Upper lobe of left lung (tissue), 6 donors: ENCODE measurements at regions not wholly inside any gene's neighbourhood (a gene's known extent, or its start where the extent isn't known, plus 50 kb on each side); places are given as distances from the start of the nearest gene placed in this dataset.
"Not testable (repeated sequence)": the region's sequence is repeated elsewhere in the genome, so short reads cannot be mapped to it uniquely, and the experiment has no call there.

Experiments
- ATAC-seq, 2 donors: fragments of 200-7000 bp; cut with Tn5 transposase; one replicate each; pipeline ENCODE4 v1.9.1; 2022; ENCODE audit warnings: mild to moderate bottlenecking in 2 of 2, moderate library complexity in 2 of 2; ENCODE audit not compliant: low FRiP score in 2 of 2
- DNase-seq, 2 donors: peaks; one replicate each; pipeline ENCODE4 v3.0.0-alpha.2; 2019 to 2020
- H3K27ac ChIP-seq, 4 donors: fragments of 200-600 bp; sonication (generic); one replicate each; pipeline ENCODE4 v1.5.1; 2016 to 2019
- H3K27me3 ChIP-seq, 4 donors: fragments of 200-600 bp; sonication (generic); one replicate each; pipeline ENCODE4 v1.5.1; 2017 to 2019
- H3K36me3 ChIP-seq, 4 donors: fragments of 200-600 bp; sonication (generic); one replicate each; pipeline ENCODE4 v1.5.1; 2016 to 2019
- H3K4me1 ChIP-seq, 4 donors: fragments of 200-600 bp; sonication (generic); one replicate each; pipeline ENCODE4 v1.5.1; 2018 to 2019
- H3K4me3 ChIP-seq, 4 donors: fragments of 200-600 bp; sonication (generic); one replicate each; pipeline ENCODE4 v1.5.1; 2017 to 2019; ENCODE audit warnings: mild to moderate bottlenecking in 2 of 4, moderate library complexity in 1 of 4
- H3K9me3 ChIP-seq, 4 donors: fragments of 200-600 bp; sonication (generic); one replicate each; pipeline ENCODE4 v1.5.1; 2018 to 2019
- EP300 ChIP-seq, 4 donors: sonication (generic); formaldehyde crosslinking; IDR thresholded peaks; one replicate each; pipeline ENCODE4 v1.5.1; 2017; ENCODE audit warnings: antibody characterized with exemption in 4 of 4, control low read depth in 2 of 4
- POLR2A ChIP-seq, 4 donors: fragments of 450-650 bp; IDR thresholded peaks; one replicate each; pipeline ENCODE4 v1.5.1; 2016 to 2017; ENCODE audit warnings: antibody characterized with exemption in 4 of 4, mild to moderate bottlenecking in 2 of 4
- POLR2AphosphoS5 ChIP-seq, 2 donors: sonication (generic); formaldehyde crosslinking; IDR thresholded peaks; one replicate each; pipeline ENCODE4 v1.5.1; 2017; ENCODE audit warnings: antibody characterized with exemption in 2 of 2
- WGBS, 2 donors: methylation state at CpG; one replicate each; pipeline ENCODE4 v1.1.5; 2017 to 2018; 5-methylcytosine and 5-hydroxymethylcytosine counted together
- TF ChIP-seq, protein P1 (sequence below), 6 experiments: fragments of 450-650 bp in 4 of 6; fragments of 200-600 bp in 2 of 6; sonication (generic) in 2 of 6; IDR thresholded peaks; one replicate each; pipeline ENCODE4 v1.5.1; 2016 to 2019; ENCODE audit warnings: antibody characterized with exemption in 6 of 6
- donor health status: DM: no; HTN: no; CAD: no; lungs with moderate emphysema.
- donor health status: DM: no; HTN: yes; CAD: no; lungs with severe emphysema.

GRCh38 chr2:16218625-16219024 is 278.3 kb downstream of the MYCN start:
- peak in 1 of 2 donors; percentile 34 for DNase-seq
- peak in 1 of 2 donors; percentile 12 for ATAC-seq
- 17 to 28% methylated on average over 3 of the region's 3 CpGs for WGBS, 2 donors

GRCh38 chr2:16218161-16218560 is 277.8 kb downstream of the MYCN start:
- WGBS, 2 donors, result 73 to 75% methylated on average over 5 of the region's 5 CpGs
- no peaks in the 10 kb centered on the region for H3K36me3 ChIP-seq
- no peak overlapping the region for H3K27ac ChIP-seq
- no peak for ATAC-seq
- H3K27me3 ChIP-seq, result no peaks in the 10 kb centered on the region
- no peak for DNase-seq
- no peak for TF ChIP-seq POLR2A (IDR thresholded peaks at IDR 0.05)
- no peak for TF ChIP-seq EP300 (IDR thresholded peaks at IDR 0.05)
- TF ChIP-seq, protein P1, sequence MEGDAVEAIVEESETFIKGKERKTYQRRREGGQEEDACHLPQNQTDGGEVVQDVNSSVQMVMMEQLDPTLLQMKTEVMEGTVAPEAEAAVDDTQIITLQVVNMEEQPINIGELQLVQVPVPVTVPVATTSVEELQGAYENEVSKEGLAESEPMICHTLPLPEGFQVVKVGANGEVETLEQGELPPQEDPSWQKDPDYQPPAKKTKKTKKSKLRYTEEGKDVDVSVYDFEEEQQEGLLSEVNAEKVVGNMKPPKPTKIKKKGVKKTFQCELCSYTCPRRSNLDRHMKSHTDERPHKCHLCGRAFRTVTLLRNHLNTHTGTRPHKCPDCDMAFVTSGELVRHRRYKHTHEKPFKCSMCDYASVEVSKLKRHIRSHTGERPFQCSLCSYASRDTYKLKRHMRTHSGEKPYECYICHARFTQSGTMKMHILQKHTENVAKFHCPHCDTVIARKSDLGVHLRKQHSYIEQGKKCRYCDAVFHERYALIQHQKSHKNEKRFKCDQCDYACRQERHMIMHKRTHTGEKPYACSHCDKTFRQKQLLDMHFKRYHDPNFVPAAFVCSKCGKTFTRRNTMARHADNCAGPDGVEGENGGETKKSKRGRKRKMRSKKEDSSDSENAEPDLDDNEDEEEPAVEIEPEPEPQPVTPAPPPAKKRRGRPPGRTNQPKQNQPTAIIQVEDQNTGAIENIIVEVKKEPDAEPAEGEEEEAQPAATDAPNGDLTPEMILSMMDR (IDR thresholded peaks at IDR 0.05), result no peak
- TF ChIP-seq POLR2AphosphoS5 (IDR thresholded peaks at IDR 0.05), result no peak
- no peak overlapping the region for H3K4me3 ChIP-seq
- H3K4me1 ChIP-seq, result no peaks in the 10 kb centered on the region
- no peaks in the 10 kb centered on the region for H3K9me3 ChIP-seq

More at GRCh38 chr2:16218625-16219024, 278.3 kb downstream of the MYCN start:
- no peaks in the 10 kb centered on the region for H3K36me3 ChIP-seq
- H3K9me3 ChIP-seq, result no peaks in the 10 kb centered on the region
- H3K4me3 ChIP-seq, result no peak overlapping the region
- TF ChIP-seq EP300 (IDR thresholded peaks at IDR 0.05) (no peak), POLR2AphosphoS5 (IDR thresholded peaks at IDR 0.05) (no peak), POLR2A (IDR thresholded peaks at IDR 0.05) (no peak)
- TF ChIP-seq, protein P1 (IDR thresholded peaks at IDR 0.05), result peak in 2 of 6 experiments; percentile 14 to 15
- no peaks in the 10 kb centered on the region for H3K4me1 ChIP-seq
- H3K27me3 ChIP-seq, result no peaks in the 10 kb centered on the region
- no peak overlapping the region for H3K27ac ChIP-seq

DNA sequence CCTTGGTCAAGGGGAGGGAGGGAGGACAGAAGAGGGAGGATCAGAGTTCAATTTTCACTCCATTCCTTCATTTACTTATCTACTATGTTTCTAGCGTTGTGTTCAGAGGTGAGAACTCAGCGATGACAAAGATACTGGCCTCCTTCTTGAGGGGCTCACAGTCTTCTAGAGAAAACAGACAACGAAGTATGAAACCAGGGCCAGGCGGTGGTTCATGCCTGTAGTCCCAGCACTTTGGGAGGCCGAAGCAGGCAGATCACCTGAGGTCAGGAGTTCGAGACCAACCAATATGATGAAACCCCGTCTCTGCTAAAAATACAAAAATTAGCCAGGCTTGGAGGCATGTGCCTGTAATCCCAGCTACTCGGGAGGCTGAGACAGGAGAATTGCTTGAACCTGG is 277.4 kb downstream of the MYCN start:
- 91 to 95% methylated on average over 8 of the region's 8 CpGs for WGBS, 2 donors

GRCh38 chr2:16217291-16217690 is 276.9 kb downstream of the MYCN start:
- Histone ChIP-seq H3K27ac (no peak overlapping the region), H3K9me3 (no peaks in the 10 kb centered on the region), H3K4me1 (no peaks in the 10 kb centered on the region), H3K27me3 (no peaks in the 10 kb centered on the region), H3K4me3 (no peak overlapping the region), H3K36me3 (no peaks in the 10 kb centered on the region)
- WGBS, 2 donors, result 86 to 89% methylated on average over 4 of the region's 4 CpGs
- TF ChIP-seq EP300 (IDR thresholded peaks at IDR 0.05) (no peak), POLR2AphosphoS5 (IDR thresholded peaks at IDR 0.05) (no peak), POLR2A (IDR thresholded peaks at IDR 0.05) (no peak)
- TF ChIP-seq, protein P1 (IDR thresholded peaks at IDR 0.05), result no peak
- DNase-seq (no peak), ATAC-seq (no peak)

More for the DNA sequence above, 277.4 kb downstream of the MYCN start:
- H3K4me3 ChIP-seq, H3K27me3 ChIP-seq, DNase-seq, H3K4me1 ChIP-seq, ATAC-seq, H3K9me3 ChIP-seq, H3K36me3 ChIP-seq, H3K27ac ChIP-seq: not testable (repeated sequence)

DNA sequence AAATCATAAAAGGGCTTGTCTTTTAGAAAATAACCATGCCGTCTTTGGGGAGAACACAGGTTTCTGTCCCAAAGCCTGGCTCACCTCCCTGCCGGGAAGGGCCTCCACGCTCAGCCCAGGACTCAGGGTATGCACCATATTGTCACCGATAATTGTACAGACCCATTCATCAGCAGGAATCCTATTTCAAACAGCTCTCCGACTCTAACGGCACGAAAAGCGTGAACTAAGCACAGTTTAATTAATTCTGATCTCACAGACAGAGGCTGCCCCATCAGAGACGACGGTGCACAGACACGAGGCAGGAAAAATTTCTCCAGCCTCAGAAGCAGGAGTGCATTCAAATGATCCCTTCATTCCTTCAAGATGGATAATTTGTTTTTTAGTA is 276.2 kb downstream of the MYCN start:
- no peaks in the 10 kb centered on the region for H3K27me3 ChIP-seq
- H3K27ac ChIP-seq, result no peak overlapping the region
- 89 to 91% methylated on average over 11 of the region's 11 CpGs for WGBS, 2 donors
- H3K4me1 ChIP-seq, result no peaks in the 10 kb centered on the region
- DNase-seq (no peak), ATAC-seq (no peak)
- no peaks in the 10 kb centered on the region for H3K36me3 ChIP-seq
- no peaks in the 10 kb centered on the region for H3K9me3 ChIP-seq
- H3K4me3 ChIP-seq, result no peak overlapping the region
- TF ChIP-seq POLR2A (IDR thresholded peaks at IDR 0.05), result no peak
- TF ChIP-seq, protein P1 (IDR thresholded peaks at IDR 0.05), result no peak
- TF ChIP-seq EP300 (IDR thresholded peaks at IDR 0.05), result no peak
- TF ChIP-seq POLR2AphosphoS5 (IDR thresholded peaks at IDR 0.05), result no peak
